Bronchial epithelial cell (primary cell): ENCODE measurements at regions not wholly inside any gene's neighbourhood (a gene's known extent, or its start where the extent isn't known, plus 50 kb on each side); places are given as distances from the start of the nearest gene placed in this dataset.

Experiments
- DNase-seq: peaks from one replicate; pipeline ENCODE4 v3.0.0-alpha.2; 2010; ENCODE audit warnings: low read depth
- FAIRE-seq: peaks from 2 replicates; lab custom pipeline; 2011; peaks lifted over from hg19 to GRCh38; lab: Jason Lieb, UNC
- H3K27me3 ChIP-seq: 2 replicates; pipeline ENCODE4 v1.5.1; 2011; ENCODE audit warnings: low read length; ENCODE audit not compliant: control insufficient read depth, insufficient read depth
- H3K36me3 ChIP-seq: 2 replicates; pipeline ENCODE4 v1.5.1; 2011; ENCODE audit warnings: low read length; ENCODE audit not compliant: control insufficient read depth, insufficient read depth
- H3K4me3 ChIP-seq: 2 replicates; pipeline ENCODE4 v1.5.1; 2011; ENCODE audit warnings: mild to moderate bottlenecking, low read depth, low read length, control low read depth
- TF ChIP-seq, protein P1 (sequence below): IDR thresholded peaks from 2 replicates; pipeline ENCODE4 v1.5.1; 2011; ENCODE audit warnings: mild to moderate bottlenecking, moderate library complexity, low read length, control low read depth, inconsistent platforms; ENCODE audit not compliant: insufficient read depth, severe bottlenecking

DNA sequence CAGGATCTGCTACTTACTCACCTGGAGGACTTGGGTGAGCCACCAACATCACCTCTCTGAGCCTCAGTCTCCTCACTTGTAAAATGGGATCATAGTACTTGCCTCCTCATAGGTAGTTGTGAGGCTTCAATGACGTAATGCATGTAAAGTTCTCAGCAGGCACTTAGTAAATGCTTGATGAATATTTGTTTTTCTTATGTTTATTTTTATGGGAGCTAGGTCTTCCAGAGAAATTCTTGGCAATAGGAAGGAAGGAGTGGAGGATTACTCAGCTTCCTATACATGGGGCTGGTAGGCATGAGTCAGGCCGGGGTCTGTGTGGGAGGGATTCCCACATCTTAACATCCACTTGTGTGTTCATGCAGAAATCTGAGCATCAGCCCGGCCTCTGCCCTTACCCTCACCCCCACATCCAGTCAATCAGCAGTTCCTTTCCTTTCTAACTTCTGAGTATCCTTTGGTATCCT, 95.4 kb upstream of the USP24 start:
- FAIRE-seq (no peak), DNase-seq (peak; percentile 97)
- Histone ChIP-seq H3K27me3 (peaks cover 8% of the 10 kb centered on the region), H3K36me3 (no peaks in the 10 kb centered on the region), H3K4me3 (no peak overlapping the region)
- TF ChIP-seq, protein P1, sequence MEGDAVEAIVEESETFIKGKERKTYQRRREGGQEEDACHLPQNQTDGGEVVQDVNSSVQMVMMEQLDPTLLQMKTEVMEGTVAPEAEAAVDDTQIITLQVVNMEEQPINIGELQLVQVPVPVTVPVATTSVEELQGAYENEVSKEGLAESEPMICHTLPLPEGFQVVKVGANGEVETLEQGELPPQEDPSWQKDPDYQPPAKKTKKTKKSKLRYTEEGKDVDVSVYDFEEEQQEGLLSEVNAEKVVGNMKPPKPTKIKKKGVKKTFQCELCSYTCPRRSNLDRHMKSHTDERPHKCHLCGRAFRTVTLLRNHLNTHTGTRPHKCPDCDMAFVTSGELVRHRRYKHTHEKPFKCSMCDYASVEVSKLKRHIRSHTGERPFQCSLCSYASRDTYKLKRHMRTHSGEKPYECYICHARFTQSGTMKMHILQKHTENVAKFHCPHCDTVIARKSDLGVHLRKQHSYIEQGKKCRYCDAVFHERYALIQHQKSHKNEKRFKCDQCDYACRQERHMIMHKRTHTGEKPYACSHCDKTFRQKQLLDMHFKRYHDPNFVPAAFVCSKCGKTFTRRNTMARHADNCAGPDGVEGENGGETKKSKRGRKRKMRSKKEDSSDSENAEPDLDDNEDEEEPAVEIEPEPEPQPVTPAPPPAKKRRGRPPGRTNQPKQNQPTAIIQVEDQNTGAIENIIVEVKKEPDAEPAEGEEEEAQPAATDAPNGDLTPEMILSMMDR: no peak

DNA sequence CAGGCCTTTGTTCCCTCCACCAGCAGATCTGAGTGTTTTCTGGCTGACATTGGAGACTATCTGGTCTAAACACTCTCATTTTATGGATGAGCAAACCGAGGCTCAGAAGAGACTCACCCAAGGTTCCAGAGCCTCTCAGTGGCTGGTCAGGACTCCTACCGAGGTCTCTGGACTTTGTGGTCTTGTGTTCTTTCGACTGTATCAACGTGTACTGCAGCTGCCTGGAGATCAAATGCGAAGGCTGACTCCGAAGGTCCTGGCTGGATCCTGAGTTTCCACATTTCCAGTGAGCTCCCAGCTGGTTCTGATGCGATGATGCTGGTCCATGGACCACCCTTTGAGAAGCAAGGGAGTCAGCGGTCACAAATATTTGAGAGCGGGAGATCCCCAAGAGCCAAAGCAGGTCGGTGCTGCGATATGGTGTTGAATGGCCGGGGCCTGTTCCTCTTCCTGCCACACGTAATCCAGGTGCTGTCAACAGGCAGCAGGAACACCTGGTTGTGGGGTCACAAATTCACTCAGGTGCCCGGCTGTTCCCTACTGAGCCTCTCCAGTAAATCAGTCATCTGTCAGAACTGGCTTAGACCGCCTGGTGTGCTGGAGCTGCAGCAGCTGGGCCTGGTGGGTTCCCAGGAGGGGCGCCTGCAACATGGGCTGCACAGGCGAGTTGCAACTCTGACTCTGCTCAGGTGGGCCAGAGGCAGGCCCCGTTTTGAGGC, 94.8 kb upstream of the USP24 start:
- TF ChIP-seq, protein P1: no peak
- no peak overlapping the region for H3K4me3 ChIP-seq
- FAIRE-seq: no peak
- peaks cover 8% of the 10 kb centered on the region for H3K27me3 ChIP-seq
- DNase-seq: no peak
- H3K36me3 ChIP-seq: no peaks in the 10 kb centered on the region

DNA sequence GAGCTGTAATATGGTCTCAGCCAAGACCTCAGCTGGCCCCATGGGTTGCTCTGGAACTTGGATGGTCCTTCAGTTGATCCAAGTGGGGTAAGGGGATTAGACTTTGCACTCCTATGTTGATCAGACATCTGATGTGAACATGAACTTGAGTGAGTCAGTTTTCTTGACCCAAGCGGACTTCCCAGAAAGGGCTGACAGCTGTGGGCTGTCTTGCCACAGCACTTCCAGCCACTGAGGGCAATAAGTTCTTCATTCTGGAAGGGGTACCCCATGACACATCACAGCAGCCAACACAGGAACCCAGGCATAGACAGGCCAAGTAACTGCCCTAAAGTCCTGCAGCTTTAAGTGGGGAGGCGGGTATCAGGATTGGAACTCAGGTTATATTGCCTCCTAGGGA, 93.9 kb upstream of the USP24 start:
- DNase-seq (no peak), FAIRE-seq (no peak)
- no peak overlapping the region for H3K4me3 ChIP-seq
- TF ChIP-seq, protein P1: no peak
- no peaks in the 10 kb centered on the region for H3K36me3 ChIP-seq
- peaks cover 12% of the 10 kb centered on the region for H3K27me3 ChIP-seq

DNA sequence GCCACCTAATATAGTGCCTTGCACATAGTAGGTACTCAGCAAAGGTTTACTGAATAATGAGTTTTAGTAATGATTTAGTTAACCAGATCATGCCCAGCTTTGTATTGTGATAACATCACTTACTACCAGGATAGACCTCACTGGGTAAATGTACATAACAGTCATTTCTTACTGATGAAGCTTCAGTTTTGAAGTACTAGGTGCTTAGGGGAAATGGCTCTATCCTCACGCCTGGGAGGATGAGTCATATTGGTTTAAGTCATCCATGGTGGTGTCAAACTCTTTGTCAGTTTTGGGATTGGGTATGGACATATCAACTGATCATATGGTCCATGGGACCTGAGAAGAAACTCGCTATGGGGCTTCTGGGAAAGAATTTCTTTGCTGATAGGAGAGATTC, 90.6 kb upstream of the USP24 start:
- Histone ChIP-seq H3K4me3 (no peak overlapping the region), H3K36me3 (no peaks in the 10 kb centered on the region), H3K27me3 (peaks cover 19% of the 10 kb centered on the region)
- FAIRE-seq (no peak), DNase-seq (peak; percentile 74)
- TF ChIP-seq, protein P1: no peak

DNA sequence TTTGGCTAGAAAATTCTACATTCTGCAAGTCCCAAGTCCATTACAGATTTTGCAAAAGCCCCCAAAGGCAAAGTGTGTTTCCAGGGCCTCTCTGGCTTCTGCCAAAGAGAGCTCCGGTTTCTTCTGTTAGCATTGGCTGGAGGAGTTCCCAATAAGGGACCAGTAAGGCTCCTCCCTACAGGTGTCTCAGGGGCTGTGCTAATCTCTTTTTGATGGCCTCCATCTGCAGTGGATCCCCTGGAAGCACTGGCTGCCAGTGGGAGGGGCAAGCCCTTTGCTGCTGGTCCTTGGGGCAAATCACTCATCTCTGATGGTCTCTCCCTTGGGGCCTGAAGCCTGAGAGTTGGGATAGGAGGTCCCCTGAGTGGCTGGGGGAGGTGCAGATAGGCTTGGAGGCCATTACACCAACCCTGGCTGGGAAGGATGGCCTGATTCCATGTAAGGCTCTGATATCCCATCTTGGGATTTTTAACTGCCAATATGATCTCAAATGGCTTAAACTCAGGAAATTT, 89.1 kb upstream of the USP24 start:
- TF ChIP-seq, protein P1: no peak
- Histone ChIP-seq H3K27me3 (peaks cover 21% of the 10 kb centered on the region), H3K36me3 (no peaks in the 10 kb centered on the region), H3K4me3 (no peak overlapping the region)
- FAIRE-seq: no peak
- DNase-seq: no peak

DNA sequence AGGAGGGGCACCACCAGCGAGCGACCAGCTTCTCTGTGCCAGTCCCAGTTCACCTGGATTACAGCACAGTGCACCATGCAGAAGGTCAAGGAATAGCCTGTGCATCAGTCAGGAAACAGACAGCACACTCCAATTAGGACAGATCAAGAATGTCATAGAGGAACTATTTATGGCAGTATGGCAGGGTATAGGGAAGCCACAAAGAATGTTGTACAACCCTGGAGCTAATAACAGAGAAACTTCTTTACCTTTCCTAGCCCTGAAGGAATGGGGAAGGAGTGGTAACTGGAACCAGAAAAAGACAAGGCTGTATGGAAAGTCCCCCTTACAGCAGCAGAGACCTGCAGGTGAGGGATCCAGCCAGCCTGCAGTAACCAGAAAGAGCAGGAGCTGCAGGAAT, 87.8 kb upstream of the USP24 start:
- Histone ChIP-seq H3K27me3 (peaks cover 19% of the 10 kb centered on the region), H3K4me3 (no peak overlapping the region), H3K36me3 (no peaks in the 10 kb centered on the region)
- FAIRE-seq (no peak), DNase-seq (no peak)
- TF ChIP-seq, protein P1: no peak
